K562 (cell line): ENCODE measurements at regions not wholly inside any gene's neighbourhood (a gene's known extent, or its start where the extent isn't known, plus 50 kb on each side); places are given as distances from the start of the nearest gene placed in this dataset.

Source experiments
- ATAC-seq: fragments of 200-7000 bp; cut with Tn5 transposase; 3 replicates; pipeline ENCODE4 v1.9.1; 2020; ENCODE audit warnings: moderate library complexity
- BruUV-seq: library from RNA; stranded (reverse); fragments of 400-500 nt; replicated peaks from 2 replicates; lab custom pipeline; 2021; lab: Mats Ljungman, UMichigan
- CTCF ChIA-PET: fragments of 300-600 bp; formaldehyde crosslinking; extraction: SDS; loops from one replicate; lab custom pipeline; 2021; ENCODE audit warnings: low intra/inter-chr PET ratio; lab: Yijun Ruan, JAX
- POLR2A ChIA-PET: fragments of 300-600, 350-650 bp; sonication (Branson Sonifier 250); formaldehyde crosslinking; extraction: SDS; loops from one replicate; lab custom pipeline; 2021; ENCODE audit warnings: antibody characterized with exemption, inconsistent platforms; lab: Yijun Ruan, JAX
- DNase-seq, 4 experiments: peaks; one replicate each; pipeline versions ENCODE4 v3.0.0 to v3.0.0-alpha.2; 2011 to 2018; ENCODE audit warnings: low spot score in 3 of 4, mixed read lengths in 3 of 4; ENCODE audit errors: extremely low read depth in 1 of 4
- FAIRE-seq: peaks from 2 replicates; lab custom pipeline; 2011; peaks lifted over from hg19 to GRCh38; lab: Jason Lieb, UNC
- H2AFZ ChIP-seq: 2 replicates; pipeline ENCODE4 v1.6.0; 2011; ENCODE audit warnings: low read depth, low read length, control low read depth, inconsistent platforms
- H3K27ac ChIP-seq: fragments of 200-600 bp; 3 replicates; pipeline ENCODE4 v1.8.0; 2011; ENCODE audit warnings: low read depth, mild to moderate bottlenecking, control low read depth, inconsistent platforms, low read length, moderate library complexity, mixed read lengths; ENCODE audit errors: extremely low read depth
- H3K27me3 ChIP-seq, 2 experiments: fragments of 300-600 bp in 1 of 2; 2 replicates in 1 of 2; 3 replicates in 1 of 2; pipeline versions ENCODE4 v1.6.0 to v1.8.0; 2011; ENCODE audit warnings: inconsistent platforms in 2 of 2, low read length in 2 of 2, mild to moderate bottlenecking in 1 of 2, mixed read lengths in 1 of 2, moderate library complexity in 1 of 2; ENCODE audit not compliant: control insufficient read depth in 2 of 2, insufficient read depth in 2 of 2
- H3K36me3 ChIP-seq: fragments of 300-600 bp; 3 replicates; pipeline ENCODE4 v1.8.0; 2011; ENCODE audit warnings: mild to moderate bottlenecking, low read length, inconsistent platforms; ENCODE audit not compliant: control insufficient read depth, insufficient read depth
- H3K4me1 ChIP-seq, 2 experiments: fragments of 200-600 bp in 1 of 2; replicated peaks in 1 of 2; 2 replicates in 1 of 2; 3 replicates in 1 of 2; pipeline versions ENCODE4 v1.5.1 to v1.8.0; 2011; ENCODE audit warnings: inconsistent platforms in 2 of 2, low read length in 2 of 2, mild to moderate bottlenecking in 1 of 2, mixed read lengths in 1 of 2, moderate library complexity in 1 of 2; ENCODE audit not compliant: control insufficient read depth in 2 of 2, insufficient read depth in 2 of 2
- H3K4me2 ChIP-seq: 2 replicates; pipeline ENCODE4 v1.6.1; 2011; ENCODE audit warnings: low read length, control low read depth, inconsistent platforms, mixed read lengths; ENCODE audit not compliant: insufficient read depth
- H3K4me3 ChIP-seq: fragments of 200-600 bp; sonication (generic), shearing (Covaris generic); 2 replicates; pipeline ENCODE4 v1.5.1; 2016; ENCODE audit warnings: control low read depth, inconsistent platforms
- H3K79me2 ChIP-seq: fragments of 200-600 bp; 3 replicates; pipeline ENCODE4 v1.8.0; 2011; ENCODE audit warnings: low read length, inconsistent platforms; ENCODE audit not compliant: control insufficient read depth, insufficient read depth
- H3K9ac ChIP-seq, 2 experiments: 2 replicates each; pipeline versions ENCODE4 v1.6.0 to v1.6.1; 2011; ENCODE audit warnings: low read depth in 2 of 2, low read length in 2 of 2, control low read depth in 1 of 2, inconsistent platforms in 1 of 2, mild to moderate bottlenecking in 1 of 2, mixed read lengths in 1 of 2; ENCODE audit not compliant: insufficient read depth in 1 of 2
- H3K9me1 ChIP-seq: one replicate; pipeline ENCODE4 v1.6.0; 2011; ENCODE audit warnings: inconsistent platforms, mild to moderate bottlenecking, low read length, moderate library complexity; ENCODE audit not compliant: control insufficient read depth, insufficient read depth
- H3K9me3 ChIP-seq: replicated peaks from 2 replicates; pipeline ENCODE4 v1.5.1; 2011; ENCODE audit warnings: low read depth, low read length, inconsistent platforms; ENCODE audit not compliant: control insufficient read depth, insufficient read depth
- H4K20me1 ChIP-seq: replicated peaks from 2 replicates; pipeline ENCODE4 v1.6.1; 2011; ENCODE audit warnings: low read length, inconsistent platforms, mixed read lengths; ENCODE audit not compliant: control insufficient read depth, insufficient read depth
- ATF7 ChIP-seq: fragments of 450-650 bp; IDR thresholded peaks from 2 replicates; pipeline ENCODE4 v1.7.1; 2014; ENCODE audit warnings: mild to moderate bottlenecking, moderate library complexity
- COPS2 ChIP-seq: fragments of 450-650 bp; conservative IDR thresholded peaks from 2 replicates; pipeline ENCODE4 v1.6.1; 2016; ENCODE audit warnings: mild to moderate bottlenecking, moderate library complexity
- ILF3 ChIP-seq: fragments of 450-650 bp; IDR thresholded peaks from 2 replicates; pipeline ENCODE4 v1.6.1; 2018; ENCODE audit warnings: antibody characterized with exemption, mild to moderate bottlenecking, moderate library complexity, borderline replicate concordance
- MAX ChIP-seq: sonication (generic); formaldehyde crosslinking; IDR thresholded peaks from 2 replicates; pipeline ENCODE4 v1.9.0; 2022; ENCODE audit warnings: mild to moderate bottlenecking, missing genetic modification reagents
- POLR2G ChIP-seq: fragments of 200-400 bp; formaldehyde crosslinking; IDR thresholded peaks from 2 replicates; pipeline ENCODE4 v1.6.1; 2017; ENCODE audit warnings: low read depth, mild to moderate bottlenecking, antibody characterized with exemption, low read length, moderate library complexity
- PTRF ChIP-seq: fragments of 450-650 bp; IDR thresholded peaks from 2 replicates; pipeline ENCODE4 v1.6.1; 2016; ENCODE audit warnings: mild to moderate bottlenecking, missing genetic modification characterization, missing compliant biosample characterization
- RERE ChIP-seq: sonication (generic); formaldehyde crosslinking; IDR thresholded peaks from 2 replicates; pipeline ENCODE4 v1.8.0; 2023; ENCODE audit warnings: missing genetic modification reagents, mild to moderate bottlenecking, borderline replicate concordance
- ZBED1 ChIP-seq: IDR thresholded peaks from 2 replicates; pipeline ENCODE4 v1.6.1; 2014
- ZBTB33 ChIP-seq: sonication (generic); formaldehyde crosslinking; IDR thresholded peaks from 2 replicates; pipeline ENCODE4 v1.8.1; 2023; ENCODE audit warnings: mild to moderate bottlenecking, missing genetic modification reagents
- ZC3H11A ChIP-seq: IDR thresholded peaks from 2 replicates; pipeline ENCODE4 v1.6.1; 2012; ENCODE audit warnings: low read depth, low read length, improper control_type of control experiment
- ZNF75A ChIP-seq: fragments of 450-650 bp; formaldehyde crosslinking; IDR thresholded peaks from 2 replicates; pipeline ENCODE4 v1.4.0; 2020; ENCODE audit warnings: mild to moderate bottlenecking
- ZNF778 ChIP-seq: fragments of 450-650 bp; formaldehyde crosslinking; IDR thresholded peaks from 2 replicates; pipeline ENCODE4 v1.4.0; 2020; ENCODE audit warnings: mild to moderate bottlenecking, moderate library complexity
- WGBS: fragments of 100-300 bp; shearing (Covaris generic); methylation state at CpG from one replicate; pipeline ENCODE4 v1.1.6; 2016; ENCODE audit warnings: low coverage, mixed read lengths; ENCODE audit not compliant: insufficient coverage; ENCODE audit errors: missing lambda C conversion rate; 5-methylcytosine and 5-hydroxymethylcytosine counted together
- in situ Hi-C: fragments of 300-500 bp; cut with MboI; formaldehyde crosslinking; loops from 4 replicates; pipeline ENCODE4 v1.15.0; 2018; ENCODE audit warnings: inconsistent platforms, mixed read lengths
- intact Hi-C: fragments of 100-400 bp; cut with micrococcal nuclease; formaldehyde crosslinking; loops from 2 replicates; pipeline ENCODE4 v1.14.2; 2022

GRCh38 chr3:68363796-68364195 is 568.6 kb downstream of the TAFA4 start:
- FAIRE-seq (no peak), ATAC-seq (no peak), DNase-seq (no peak)
- POLR2A ChIA-PET, result no interaction called here
- no TSS peak for BruUV-seq
- no peaks in the 10 kb centered on the region for H3K36me3 ChIP-seq
- no peaks in the 10 kb centered on the region for H3K4me1 ChIP-seq
- H3K4me2 ChIP-seq, result no peak overlapping the region
- 6% methylated on average over 2 of the region's 3 CpGs for WGBS
- no peak overlapping the region for H2AFZ ChIP-seq
- H3K4me3 ChIP-seq, result no peak overlapping the region
- in situ Hi-C loops, result no loop called here
- H3K79me2 ChIP-seq, result no peaks in the 10 kb centered on the region
- intact Hi-C loops, result no loop called here
- H3K27ac ChIP-seq, result no peak overlapping the region
- no peaks in the 10 kb centered on the region for H4K20me1 ChIP-seq
- no peaks in the 10 kb centered on the region for H3K9me3 ChIP-seq
- no peaks in the 10 kb centered on the region for H3K27me3 ChIP-seq
- no peak overlapping the region for H3K9ac ChIP-seq
- CTCF ChIA-PET, result no interaction called here
- H3K9me1 ChIP-seq, result no peaks in the 10 kb centered on the region
- TF ChIP-seq ZC3H11A (no peak), MAX (CRISPR knock-in tag) (no peak), ZBED1 (no peak), ILF3 (no peak), ZNF778 (CRISPR knock-in tag) (no peak), COPS2 (no peak), ATF7 (no peak), ZNF75A (CRISPR knock-in tag) (no peak), POLR2G (no peak), ZBTB33 (CRISPR knock-in tag) (no peak), PTRF (tag) (no peak), RERE (no peak)
- TF ChIP-seq, all 486 proteins: peak for 0
